DOHH2 (cell line): ENCODE measurements at regions not wholly inside any gene's neighbourhood (a gene's known extent, or its start where the extent isn't known, plus 50 kb on each side); places are given as distances from the start of the nearest gene placed in this dataset.

Experiments used
- H3F3A ChIP-seq: fragments of 200-600 bp; sonication (generic), shearing (Covaris generic); 2 replicates; pipeline ENCODE4 v1.6.0; 2016; ENCODE audit warnings: antibody characterized with exemption, mild to moderate bottlenecking; ENCODE audit not compliant: control insufficient read depth, insufficient read depth
- H3K27ac ChIP-seq: fragments of 200-600 bp; sonication (generic); 2 replicates; pipeline ENCODE4 v1.5.1; 2014; ENCODE audit warnings: low read depth, mild to moderate bottlenecking, low read length, moderate library complexity
- H3K27me3 ChIP-seq: fragments of 200-600 bp; sonication (generic); 2 replicates; pipeline ENCODE4 v1.6.1; 2014; ENCODE audit warnings: mild to moderate bottlenecking, low read length, mixed read lengths; ENCODE audit not compliant: control insufficient read depth
- H3K36me3 ChIP-seq: fragments of 200-600 bp; sonication (generic); 2 replicates; pipeline ENCODE4 v1.6.1; 2014; ENCODE audit warnings: mild to moderate bottlenecking, low read length, moderate library complexity, mixed read lengths; ENCODE audit not compliant: control insufficient read depth
- H3K4me1 ChIP-seq: fragments of 200-600 bp; sonication (generic); 2 replicates; pipeline ENCODE4 v1.6.1; 2014; ENCODE audit warnings: mild to moderate bottlenecking, low read length, mixed read lengths; ENCODE audit not compliant: control insufficient read depth
- H3K4me2 ChIP-seq: fragments of 200-600 bp; sonication (generic); 2 replicates; pipeline ENCODE4 v1.6.0; 2014; ENCODE audit warnings: mild to moderate bottlenecking, low read length, moderate library complexity
- H3K4me3 ChIP-seq: fragments of 200-600 bp; sonication (generic); 2 replicates; pipeline ENCODE4 v1.5.1; 2014; ENCODE audit warnings: mild to moderate bottlenecking, low read length, mixed read lengths
- H3K79me2 ChIP-seq: fragments of 200-600 bp; sonication (generic); 2 replicates; pipeline ENCODE4 v1.6.1; 2014; ENCODE audit warnings: mild to moderate bottlenecking, low read length, mixed read lengths; ENCODE audit not compliant: control insufficient read depth
- H3K9me2 ChIP-seq: fragments of 200-600 bp; sonication (generic); replicated peaks from 2 replicates; pipeline ENCODE4 v1.6.1; 2014; ENCODE audit warnings: mild to moderate bottlenecking, low read length, mixed read lengths; ENCODE audit not compliant: control insufficient read depth
- H3K9me3 ChIP-seq: fragments of 200-600 bp; sonication (generic); 2 replicates; pipeline ENCODE4 v1.6.1; 2014; ENCODE audit warnings: antibody characterized with exemption, low read length, mixed read lengths; ENCODE audit not compliant: control insufficient read depth, insufficient read depth
- H4K20me1 ChIP-seq: fragments of 200-600 bp; sonication (generic); 2 replicates; pipeline ENCODE4 v1.6.0; 2014; ENCODE audit warnings: low read depth, mild to moderate bottlenecking, antibody characterized with exemption, low read length, moderate library complexity; ENCODE audit not compliant: control insufficient read depth, insufficient read depth
- CTCF ChIP-seq: fragments of 200-600 bp; sonication (generic); IDR thresholded peaks from one replicate; pipeline ENCODE4 v1.5.1; 2014; ENCODE audit warnings: antibody characterized with exemption, mild to moderate bottlenecking, low read depth, low read length; ENCODE audit not compliant: poor library complexity, severe bottlenecking
- EZH2phosphoT487 ChIP-seq: fragments of 200-600 bp; sonication (generic); IDR thresholded peaks from 2 replicates; pipeline ENCODE4 v1.6.1; 2017; ENCODE audit warnings: borderline replicate concordance, mild to moderate bottlenecking, antibody characterized with exemption, low read length, moderate library complexity, mixed read lengths

- Histone ChIP-seq H3K4me3 (no peak overlapping the region), H3K9me3 (no peaks in the 10 kb centered on the region), H3K4me2 (no peak overlapping the region), H3K36me3 (no peaks in the 10 kb centered on the region), H3K4me1 (no peaks in the 10 kb centered on the region), H4K20me1 (no peaks in the 10 kb centered on the region), H3K27ac (no peak overlapping the region), H3F3A (no peaks in the 10 kb centered on the region), H3K27me3 (no peaks in the 10 kb centered on the region), H3K9me2 (no peaks in the 10 kb centered on the region), H3K79me2 (no peaks in the 10 kb centered on the region)
- TF ChIP-seq CTCF (no peak), EZH2phosphoT487 (no peak)
Measured at GRCh38 chr15:38046257-38047051, 112.0 kb downstream of the TMCO5A start.

GRCh38 chr15:38048001-38048455 is 113.6 kb downstream of the TMCO5A start:
- Histone ChIP-seq H3K9me3 (no peaks in the 10 kb centered on the region), H3K27me3 (no peaks in the 10 kb centered on the region), H3K9me2 (no peaks in the 10 kb centered on the region), H3K4me2 (no peak overlapping the region), H4K20me1 (no peaks in the 10 kb centered on the region), H3K27ac (no peak overlapping the region), H3K79me2 (no peaks in the 10 kb centered on the region), H3K36me3 (no peaks in the 10 kb centered on the region), H3K4me1 (no peaks in the 10 kb centered on the region), H3K4me3 (no peak overlapping the region), H3F3A (no peaks in the 10 kb centered on the region)
- no peak for TF ChIP-seq CTCF
- TF ChIP-seq EZH2phosphoT487: no peak

GRCh38 chr15:38049891-38050290 is 115.5 kb downstream of the TMCO5A start:
- Histone ChIP-seq H3K27me3 (no peaks in the 10 kb centered on the region), H3K36me3 (no peaks in the 10 kb centered on the region), H3K27ac (no peak overlapping the region), H3K9me3 (no peaks in the 10 kb centered on the region), H3K4me3 (no peak overlapping the region), H4K20me1 (no peaks in the 10 kb centered on the region), H3K9me2 (no peaks in the 10 kb centered on the region), H3K4me2 (no peak overlapping the region), H3K4me1 (no peaks in the 10 kb centered on the region), H3F3A (no peaks in the 10 kb centered on the region), H3K79me2 (no peaks in the 10 kb centered on the region)
- TF ChIP-seq CTCF: no peak
